Activated T-helper 2 cell treated with anti-CD3 and anti-CD28 coated beads, Interferon-gamma antibody, Interleukin-2, Interleukin-4, amounts not matched to agents 10 μg/mL and 5 μg/mL and 100 μg/mL, durations not matched to agents 14 hours and 24 hours and 36 hours (primary cell): ENCODE measurements at regions not wholly inside any gene's neighbourhood (a gene's known extent, or its start where the extent isn't known, plus 50 kb on each side); places are given as distances from the start of the nearest gene placed in this dataset.

Experiments
- DNase-seq: peaks from one replicate; pipeline ENCODE4 v3.0.0; 2021; ENCODE audit warnings: low spot score
- H3K27ac Mint-ChIP-seq: one replicate; pipeline ENCODE4 v1.8.0; 2021; ENCODE audit warnings: mixed read lengths
- H3K27me3 Mint-ChIP-seq: one replicate; pipeline ENCODE4 v1.8.0; 2021; ENCODE audit warnings: low read depth, mixed read lengths
- H3K36me3 Mint-ChIP-seq: one replicate; pipeline ENCODE4 v1.8.0; 2021; ENCODE audit warnings: low read depth, mixed read lengths
- H3K4me1 Mint-ChIP-seq: one replicate; pipeline ENCODE4 v1.8.0; 2021; ENCODE audit warnings: low read depth, mixed read lengths
- H3K4me3 Mint-ChIP-seq: one replicate; pipeline ENCODE4 v1.8.0; 2021; ENCODE audit warnings: low read depth, mild to moderate bottlenecking, moderate library complexity, mixed read lengths
- H3K9me3 Mint-ChIP-seq: one replicate; pipeline ENCODE4 v1.8.0; 2021; ENCODE audit warnings: mixed read lengths
- intact Hi-C: fragments of 100-400 bp; cut with micrococcal nuclease; formaldehyde crosslinking; loops from one replicate; pipeline ENCODE4 v1.15.1; 2023

GRCh38 chr10:52615331-52615730 lies 157.3 kb downstream of the MBL2 start:
- H3K9me3 Mint-ChIP-seq = no peaks in the 10 kb centered on the region
- intact Hi-C loops = no loop called here

GRCh38 chr10:52615756-52616394 lies 156.7 kb downstream of the MBL2 start:
- Mint-ChIP-seq H3K4me3 (no peak overlapping the region), H3K4me1 (no peaks in the 10 kb centered on the region), H3K27ac (no peak overlapping the region), H3K27me3 (no peaks in the 10 kb centered on the region), H3K36me3 (no peaks in the 10 kb centered on the region), H3K9me3 (no peaks in the 10 kb centered on the region)
- intact Hi-C loops = no loop called here
- no peak for DNase-seq

More at GRCh38 chr10:52615331-52615730, 157.3 kb downstream of the MBL2 start:
- DNase-seq = no peak
- no peak overlapping the region for H3K4me3 Mint-ChIP-seq
- no peak overlapping the region for H3K27ac Mint-ChIP-seq
- H3K36me3 Mint-ChIP-seq = no peaks in the 10 kb centered on the region
- no peaks in the 10 kb centered on the region for H3K27me3 Mint-ChIP-seq
- H3K4me1 Mint-ChIP-seq = no peaks in the 10 kb centered on the region

GRCh38 chr10:52616395-52616764 lies 156.2 kb downstream of the MBL2 start:
- Mint-ChIP-seq H3K27ac (no peak overlapping the region), H3K36me3 (no peaks in the 10 kb centered on the region), H3K27me3 (no peaks in the 10 kb centered on the region), H3K4me3 (no peak overlapping the region), H3K9me3 (no peaks in the 10 kb centered on the region), H3K4me1 (no peaks in the 10 kb centered on the region)
- intact Hi-C loops = no loop called here
- no peak for DNase-seq

GRCh38 chr10:52617346-52617745 lies 155.2 kb downstream of the MBL2 start:
- H3K9me3 Mint-ChIP-seq = no peaks in the 10 kb centered on the region
- DNase-seq = no peak
- H3K27me3 Mint-ChIP-seq = no peaks in the 10 kb centered on the region
- H3K27ac Mint-ChIP-seq = no peak overlapping the region
- H3K4me1 Mint-ChIP-seq = no peaks in the 10 kb centered on the region
- H3K36me3 Mint-ChIP-seq = no peaks in the 10 kb centered on the region
- intact Hi-C loops = no loop called here
- no peak overlapping the region for H3K4me3 Mint-ChIP-seq

- intact Hi-C loops = no loop called here
- Mint-ChIP-seq H3K4me3 (no peak overlapping the region), H3K27ac (no peak overlapping the region), H3K4me1 (no peaks in the 10 kb centered on the region), H3K9me3 (no peaks in the 10 kb centered on the region), H3K36me3 (no peaks in the 10 kb centered on the region), H3K27me3 (no peaks in the 10 kb centered on the region)
- no peak for DNase-seq
Measured at GRCh38 chr10:52619052-52619451, 153.5 kb downstream of the MBL2 start.

GRCh38 chr10:52621635-52622079 lies 150.9 kb downstream of the MBL2 start:
- no peaks in the 10 kb centered on the region for H3K36me3 Mint-ChIP-seq
- intact Hi-C loops = no loop called here
- no peak for DNase-seq
- no peaks in the 10 kb centered on the region for H3K27me3 Mint-ChIP-seq
- H3K4me1 Mint-ChIP-seq = no peaks in the 10 kb centered on the region
- no peaks in the 10 kb centered on the region for H3K9me3 Mint-ChIP-seq
- no peak overlapping the region for H3K27ac Mint-ChIP-seq
- H3K4me3 Mint-ChIP-seq = no peak overlapping the region

GRCh38 chr10:52623761-52624160 lies 148.8 kb downstream of the MBL2 start:
- Mint-ChIP-seq H3K27me3 (no peaks in the 10 kb centered on the region), H3K4me1 (no peaks in the 10 kb centered on the region), H3K27ac (no peak overlapping the region), H3K4me3 (no peak overlapping the region), H3K9me3 (no peaks in the 10 kb centered on the region), H3K36me3 (no peaks in the 10 kb centered on the region)
- intact Hi-C loops = no loop called here
- no peak for DNase-seq

- Mint-ChIP-seq H3K27me3 (no peaks in the 10 kb centered on the region), H3K9me3 (no peaks in the 10 kb centered on the region), H3K27ac (no peak overlapping the region), H3K4me3 (no peak overlapping the region), H3K36me3 (no peaks in the 10 kb centered on the region), H3K4me1 (no peaks in the 10 kb centered on the region)
- no peak for DNase-seq
- intact Hi-C loops = no loop called here
Measured at GRCh38 chr10:52627279-52627678, 145.3 kb downstream of the MBL2 start.

- no peak overlapping the region for H3K4me3 Mint-ChIP-seq
- no peaks in the 10 kb centered on the region for H3K9me3 Mint-ChIP-seq
- intact Hi-C loops = no loop called here
- H3K4me1 Mint-ChIP-seq = no peaks in the 10 kb centered on the region
- no peaks in the 10 kb centered on the region for H3K36me3 Mint-ChIP-seq
- H3K27me3 Mint-ChIP-seq = no peaks in the 10 kb centered on the region
- H3K27ac Mint-ChIP-seq = no peak overlapping the region
- DNase-seq = no peak
Measured at GRCh38 chr10:52631146-52631545, 141.4 kb downstream of the MBL2 start.

GRCh38 chr10:52631648-52632047 lies 140.9 kb downstream of the MBL2 start:
- H3K4me3 Mint-ChIP-seq = no peak overlapping the region
- no peaks in the 10 kb centered on the region for H3K9me3 Mint-ChIP-seq
- DNase-seq = no peak
- no peaks in the 10 kb centered on the region for H3K4me1 Mint-ChIP-seq
- no peaks in the 10 kb centered on the region for H3K36me3 Mint-ChIP-seq
- H3K27ac Mint-ChIP-seq = no peak overlapping the region
- intact Hi-C loops = no loop called here
- no peaks in the 10 kb centered on the region for H3K27me3 Mint-ChIP-seq

GRCh38 chr10:52632591-52632990 lies 140.0 kb downstream of the MBL2 start:
- DNase-seq = no peak
- Mint-ChIP-seq H3K27ac (no peak overlapping the region), H3K4me3 (no peak overlapping the region), H3K27me3 (no peaks in the 10 kb centered on the region), H3K36me3 (no peaks in the 10 kb centered on the region), H3K4me1 (no peaks in the 10 kb centered on the region), H3K9me3 (no peaks in the 10 kb centered on the region)
- intact Hi-C loops = no loop called here

GRCh38 chr10:52633266-52633665 lies 139.3 kb downstream of the MBL2 start:
- H3K9me3 Mint-ChIP-seq = no peaks in the 10 kb centered on the region
- H3K27me3 Mint-ChIP-seq = no peaks in the 10 kb centered on the region
- no peak overlapping the region for H3K4me3 Mint-ChIP-seq
- H3K36me3 Mint-ChIP-seq = no peaks in the 10 kb centered on the region
- DNase-seq = no peak
- intact Hi-C loops = no loop called here
- no peak overlapping the region for H3K27ac Mint-ChIP-seq
- H3K4me1 Mint-ChIP-seq = no peaks in the 10 kb centered on the region

GRCh38 chr10:52635651-52636050 lies 136.9 kb downstream of the MBL2 start:
- H3K9me3 Mint-ChIP-seq = no peaks in the 10 kb centered on the region
- no peak overlapping the region for H3K4me3 Mint-ChIP-seq
- intact Hi-C loops = no loop called here
- no peaks in the 10 kb centered on the region for H3K27me3 Mint-ChIP-seq
- no peak overlapping the region for H3K27ac Mint-ChIP-seq
- H3K36me3 Mint-ChIP-seq = no peaks in the 10 kb centered on the region
- DNase-seq = no peak
- peaks cover 4% of the 10 kb centered on the region for H3K4me1 Mint-ChIP-seq

- no peaks in the 10 kb centered on the region for H3K27me3 Mint-ChIP-seq
- H3K9me3 Mint-ChIP-seq = no peaks in the 10 kb centered on the region
- intact Hi-C loops = no loop called here
- H3K36me3 Mint-ChIP-seq = no peaks in the 10 kb centered on the region
- H3K27ac Mint-ChIP-seq = no peak overlapping the region
- DNase-seq = no peak
- no peak overlapping the region for H3K4me3 Mint-ChIP-seq
- peaks cover 4% of the 10 kb centered on the region for H3K4me1 Mint-ChIP-seq
Measured at GRCh38 chr10:52636874-52637273, 135.7 kb downstream of the MBL2 start.
